Middle frontal gyrus (tissue), 1 donor: ENCODE measurements at regions not wholly inside any gene's neighbourhood (a gene's known extent, or its start where the extent isn't known, plus 50 kb on each side); places are given as distances from the start of the nearest gene placed in this dataset.
A peak's percentile ranks its signal among the peaks of the same experiment; 100 is the strongest.

Source experiments
- DNase-seq: peaks from one replicate; pipeline ENCODE4 v3.0.0-alpha.2; 2015; ENCODE audit warnings: low spot score; ENCODE audit errors: extremely low spot score

DNA sequence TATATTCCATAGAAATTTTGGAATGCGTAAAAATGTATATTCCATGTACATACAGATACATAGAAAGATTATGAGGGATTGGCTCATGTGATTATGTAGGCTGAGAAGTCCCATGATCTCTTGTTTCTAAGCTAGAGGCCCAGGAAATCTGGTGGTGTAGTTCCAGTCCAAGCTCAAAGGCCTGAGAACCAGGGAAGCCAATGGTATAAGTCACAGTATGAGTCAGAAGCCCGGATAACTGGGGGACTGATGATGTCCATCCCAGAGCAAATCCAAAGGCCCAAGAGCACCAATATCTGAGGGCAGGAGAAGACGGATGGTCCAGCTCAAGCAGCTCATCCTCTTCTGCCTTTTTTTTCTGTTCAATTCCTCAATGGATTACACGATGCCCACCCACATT is 385.0 kb upstream of the KLHL29 start:
- no peak for DNase-seq

DNA sequence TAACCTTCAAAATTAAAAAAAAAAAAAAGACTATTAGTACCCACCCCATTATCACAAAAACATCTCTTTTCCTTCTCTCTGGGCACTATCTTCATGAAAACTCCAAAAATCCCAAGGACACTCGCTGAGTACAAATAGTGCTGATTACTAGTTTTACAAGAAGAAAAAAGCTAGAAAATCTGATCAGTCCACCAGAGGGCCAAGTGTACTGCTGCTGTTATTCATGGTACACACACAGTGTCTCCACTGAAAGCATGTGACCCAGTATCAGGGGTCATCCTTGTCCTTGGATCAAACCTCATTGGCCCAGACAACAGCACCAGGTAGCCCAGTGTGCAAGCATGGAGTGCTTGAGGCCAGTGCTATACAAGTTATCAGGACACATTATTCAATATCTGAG is 382.7 kb upstream of the KLHL29 start:
- no peak for DNase-seq

DNA sequence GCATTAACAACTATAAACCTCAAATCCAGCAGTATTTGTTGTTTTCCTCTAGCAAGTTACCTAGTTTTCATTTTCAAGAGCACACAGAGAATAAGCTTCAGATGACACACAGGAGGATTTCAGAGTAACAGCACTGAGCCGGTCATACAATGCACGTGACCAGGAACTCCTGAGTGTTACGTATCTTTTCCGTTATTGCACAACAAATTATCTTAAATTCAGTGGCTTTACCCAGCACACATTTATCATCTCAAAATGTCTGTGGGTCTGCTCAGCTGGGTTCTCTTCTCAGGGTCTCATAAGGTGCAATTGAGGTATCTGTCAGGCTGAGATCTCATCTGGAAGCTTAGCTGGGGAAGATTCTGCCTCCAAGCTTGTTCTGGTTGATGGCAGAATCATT is 379.5 kb upstream of the KLHL29 start:
- DNase-seq, result no peak

DNA sequence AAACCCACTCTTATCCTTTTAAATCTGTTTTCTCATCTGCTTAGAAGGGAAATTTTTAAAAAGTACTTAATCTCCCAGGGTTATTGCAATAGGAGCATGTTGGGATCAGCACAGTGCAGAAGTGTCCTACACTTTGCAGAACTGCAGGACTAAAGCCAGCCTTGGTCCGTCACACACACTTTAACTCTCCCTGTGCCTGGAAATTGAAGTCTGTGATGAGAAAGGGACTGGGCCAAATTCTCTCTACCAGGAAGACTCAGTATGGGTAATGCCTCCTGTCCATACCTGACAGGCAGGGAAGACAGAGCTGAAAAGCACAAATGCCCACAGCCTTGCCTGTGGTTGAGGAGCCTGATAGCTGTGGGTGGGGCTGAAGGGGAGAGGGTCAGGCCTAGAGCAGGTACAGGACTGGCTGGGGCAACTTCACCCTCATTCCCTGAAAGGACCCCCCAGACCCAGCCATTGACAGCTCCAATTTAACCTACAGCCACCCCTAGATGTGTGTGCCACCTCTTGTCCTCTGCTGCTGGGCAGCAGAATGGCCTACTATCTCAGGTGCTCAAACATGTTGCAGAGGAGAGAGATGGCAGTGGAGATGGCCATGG is 377.2 kb upstream of the KLHL29 start:
- DNase-seq, result no peak

GRCh38 chr2:23008440-23008839 is 376.5 kb upstream of the KLHL29 start:
- DNase-seq, result no peak

DNA sequence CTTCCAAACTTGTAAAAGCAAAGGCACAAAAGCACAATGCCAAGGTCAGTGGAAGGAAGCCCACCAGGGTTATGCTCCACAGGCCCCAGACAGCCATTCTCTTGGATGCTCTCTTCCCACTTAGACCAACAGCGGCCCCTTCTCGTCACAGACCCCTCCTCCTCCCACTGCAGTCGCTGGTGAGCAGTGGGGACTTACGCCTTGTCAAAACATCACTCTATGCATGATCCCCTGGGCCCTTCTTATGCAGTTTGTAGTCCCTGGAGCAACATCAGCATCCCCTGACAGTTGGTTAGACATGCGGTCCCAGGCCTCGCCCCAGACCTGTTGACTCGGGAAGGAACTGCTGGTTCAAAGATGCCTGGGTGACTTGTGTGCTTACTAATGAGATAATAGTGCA is 376.0 kb upstream of the KLHL29 start:
- no peak for DNase-seq

GRCh38 chr2:23009545-23010149 is 375.3 kb upstream of the KLHL29 start:
- peak; percentile 54 for DNase-seq

DNA sequence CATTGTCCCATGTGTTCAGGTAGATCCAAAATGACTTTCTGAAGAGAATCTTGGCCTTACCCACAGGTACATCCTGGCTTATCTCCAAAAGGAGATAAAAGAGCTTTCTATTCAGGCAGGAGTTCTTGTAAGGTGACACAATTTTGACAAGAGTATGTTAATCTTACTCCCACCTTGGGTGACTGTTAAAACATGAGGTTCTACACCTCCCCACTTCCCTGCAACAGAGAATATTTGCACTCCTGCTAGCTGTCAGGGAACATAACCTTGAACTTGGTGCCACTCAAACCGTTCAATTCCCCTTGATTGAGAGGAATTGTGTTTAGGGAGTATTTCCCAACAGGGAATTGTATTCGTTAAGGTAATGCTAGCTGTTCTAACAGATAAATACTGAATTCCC is 372.5 kb upstream of the KLHL29 start:
- DNase-seq, result no peak

GRCh38 chr2:23015651-23016200 is 369.3 kb upstream of the KLHL29 start:
- no peak for DNase-seq

- no peak for DNase-seq
Observed at GRCh38 chr2:23019476-23019875, 365.5 kb upstream of the KLHL29 start.

DNA sequence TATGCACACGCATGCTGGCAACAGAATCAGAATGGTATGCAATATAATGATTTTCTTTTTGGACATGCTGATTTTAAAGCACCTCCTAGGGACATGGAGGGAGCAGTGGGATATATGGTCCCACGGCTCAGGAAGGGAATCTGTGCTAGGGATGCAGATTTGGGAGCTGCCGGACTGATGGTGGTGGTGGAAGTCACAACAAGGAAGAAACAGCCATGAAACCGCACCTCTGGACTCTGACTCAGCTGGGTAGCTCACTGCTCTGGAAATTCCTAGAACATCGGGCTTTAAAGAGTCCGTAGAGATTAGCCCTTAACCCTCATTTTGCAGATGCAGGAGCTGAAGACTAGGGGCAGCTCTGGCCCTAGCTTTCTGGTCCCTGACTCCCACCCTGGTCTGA is 364.3 kb upstream of the KLHL29 start:
- no peak for DNase-seq

DNA sequence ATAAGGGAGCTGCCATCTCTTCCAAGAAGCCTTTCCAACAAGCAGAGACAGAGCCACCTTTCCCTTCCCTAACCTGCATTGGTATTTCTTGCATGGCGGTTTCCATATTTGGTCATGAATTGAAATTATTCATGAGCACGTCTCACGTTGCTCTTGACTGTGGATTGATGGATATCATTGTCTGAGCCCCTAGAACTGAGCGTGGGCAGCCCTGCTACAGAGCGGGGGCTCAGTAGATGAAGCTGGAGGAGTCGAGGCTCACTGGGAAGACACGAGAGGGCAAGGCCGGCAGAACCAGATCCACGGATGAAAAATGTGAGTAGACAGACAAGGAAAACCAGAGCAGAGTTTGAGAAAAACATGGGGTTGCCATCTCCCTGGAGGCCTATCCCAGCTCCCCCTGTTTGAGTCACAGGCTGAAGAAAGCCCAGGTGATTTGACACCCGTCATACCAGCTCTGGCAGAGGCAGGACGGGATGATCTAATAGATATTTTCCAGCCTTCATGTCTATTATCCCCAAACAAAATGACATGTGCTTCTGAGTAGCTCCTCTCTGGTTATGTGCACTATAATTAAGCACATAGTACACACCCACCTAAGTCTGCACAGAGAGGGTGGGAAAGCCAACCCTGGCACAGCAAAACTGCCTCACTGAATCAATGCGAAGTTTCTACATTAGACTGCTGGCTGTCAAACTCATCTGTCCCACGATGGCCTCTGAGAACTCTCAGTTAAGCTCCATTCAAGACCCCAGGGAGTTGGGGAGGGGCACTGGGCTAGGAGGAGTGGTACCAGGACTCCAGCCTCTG is 363.5 kb upstream of the KLHL29 start:
- DNase-seq, result no peak

DNA sequence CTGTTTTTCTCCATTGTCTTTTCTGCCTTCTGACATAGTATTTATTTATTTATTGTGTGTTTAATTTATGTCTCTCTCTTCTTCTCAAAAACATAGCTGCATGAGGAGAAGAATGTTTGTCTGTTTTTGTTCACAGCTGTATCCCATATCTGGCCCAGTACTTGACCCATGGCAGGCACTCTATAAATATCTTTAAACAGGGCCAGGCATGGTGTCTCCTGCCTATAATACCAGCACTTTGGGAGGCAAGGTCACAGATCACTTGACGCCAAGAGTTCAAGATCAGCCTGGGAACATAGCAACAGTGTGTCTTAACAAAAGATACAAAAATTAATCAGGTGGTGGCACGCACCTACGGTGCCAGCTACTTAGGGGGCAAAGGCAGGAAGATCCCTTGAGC is 361.3 kb upstream of the KLHL29 start:
- DNase-seq, result no peak

GRCh38 chr2:23026671-23027070 is 358.3 kb upstream of the KLHL29 start:
- DNase-seq, result no peak

- DNase-seq, result no peak
Observed at GRCh38 chr2:23027396-23027795, 357.6 kb upstream of the KLHL29 start.

GRCh38 chr2:23028106-23028505 is 356.9 kb upstream of the KLHL29 start:
- no peak for DNase-seq

- DNase-seq, result no peak
Observed at GRCh38 chr2:23029111-23029510, 355.9 kb upstream of the KLHL29 start.

- no peak for DNase-seq
Observed at GRCh38 chr2:23029951-23030350, 355.0 kb upstream of the KLHL29 start.

DNA sequence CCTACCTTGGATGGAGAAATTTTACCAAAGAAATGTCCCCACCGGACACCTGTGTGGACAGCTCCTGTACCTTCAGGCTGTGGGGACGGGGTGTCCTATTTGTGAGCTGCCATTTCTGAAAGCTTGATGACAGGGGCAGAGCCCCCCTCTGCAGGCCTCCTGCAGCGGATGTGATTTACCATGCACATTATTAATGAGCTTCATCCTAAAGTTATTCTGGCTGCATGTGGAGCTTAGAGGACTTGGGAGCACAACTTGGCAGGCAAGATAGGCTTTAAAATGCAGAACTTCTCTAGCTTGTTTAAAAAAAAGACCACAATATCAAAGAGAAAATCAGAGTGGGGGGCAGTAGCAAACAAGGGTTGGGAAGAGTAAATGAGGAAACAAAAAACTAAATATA is 350.0 kb upstream of the KLHL29 start:
- no peak for DNase-seq

GRCh38 chr2:23036629-23037028 is 348.4 kb upstream of the KLHL29 start:
- DNase-seq, result no peak

- peak; percentile 51 for DNase-seq
Observed at GRCh38 chr2:23037596-23037995, 347.4 kb upstream of the KLHL29 start.

DNA sequence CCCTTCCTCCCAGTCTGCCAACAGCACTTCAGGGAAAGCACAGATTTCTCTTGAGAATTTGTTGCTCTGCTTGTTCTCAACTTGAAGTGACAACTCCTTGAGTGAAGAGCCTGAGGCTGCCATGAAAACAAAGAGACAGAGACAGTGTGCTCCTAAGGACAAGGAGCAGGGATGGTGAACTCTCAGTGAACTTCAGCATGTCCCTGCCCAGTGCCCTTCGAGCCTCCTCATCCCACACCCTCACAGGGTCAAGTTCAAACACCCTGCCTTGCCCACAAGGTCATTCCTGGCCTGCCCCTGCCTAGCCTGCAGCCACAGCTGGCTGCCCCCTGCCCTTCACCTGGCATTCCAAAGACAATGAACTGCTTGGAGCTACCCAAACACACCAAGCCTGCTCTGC is 343.5 kb upstream of the KLHL29 start:
- no peak for DNase-seq
